Vagina (tissue), 2 donors: ENCODE measurements at regions not wholly inside any gene's neighbourhood (a gene's known extent, or its start where the extent isn't known, plus 50 kb on each side); places are given as distances from the start of the nearest gene placed in this dataset.
"Not testable (repeated sequence)": the region's sequence is repeated elsewhere in the genome, so short reads cannot be mapped to it uniquely, and the experiment has no call there.

Experiments used
- POLR2A ChIP-seq, 2 donors: fragments of 450-650 bp; IDR thresholded peaks; one replicate each; pipeline ENCODE4 v1.6.1; 2017; ENCODE audit warnings: antibody characterized with exemption in 2 of 2, mild to moderate bottlenecking in 2 of 2, moderate library complexity in 2 of 2
- POLR2AphosphoS5 ChIP-seq, 2 donors: sonication (generic); formaldehyde crosslinking; IDR thresholded peaks; one replicate each; pipeline ENCODE4 v1.9.0; 2017; ENCODE audit warnings: antibody characterized with exemption in 2 of 2, mild to moderate bottlenecking in 2 of 2, low read depth in 1 of 2; ENCODE audit not compliant: insufficient read depth in 1 of 2
- TF ChIP-seq, protein P1 (sequence below), 3 experiments: fragments of 450-650 bp in 2 of 3; fragments of 200-600 bp in 1 of 3; sonication (generic) in 1 of 3; IDR thresholded peaks; one replicate each; pipeline ENCODE4 v1.5.1; 2017 to 2019; ENCODE audit warnings: antibody characterized with exemption in 3 of 3, mild to moderate bottlenecking in 2 of 3, moderate library complexity in 2 of 3

DNA sequence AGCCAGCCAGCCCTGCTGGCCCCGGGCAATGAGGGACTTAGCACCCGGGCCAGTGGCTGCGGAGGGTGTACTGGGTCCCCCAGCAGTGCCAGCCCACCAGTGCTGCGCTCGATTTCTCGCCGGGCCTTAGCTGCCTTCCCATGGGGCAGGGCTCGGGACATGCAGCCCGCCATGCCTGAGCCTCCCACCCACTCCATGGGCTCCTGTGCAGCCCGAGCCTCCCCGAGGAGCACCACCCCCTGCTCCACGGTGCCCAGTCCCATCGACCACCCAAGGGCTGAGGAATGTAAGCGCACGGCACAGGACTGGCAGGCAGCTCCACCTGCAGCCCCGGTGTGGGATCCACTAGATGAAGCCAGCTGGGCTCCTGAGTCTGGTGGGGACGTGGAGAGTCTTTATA lies 72.5 kb upstream of the STARD13 start:
- TF ChIP-seq, protein P1, sequence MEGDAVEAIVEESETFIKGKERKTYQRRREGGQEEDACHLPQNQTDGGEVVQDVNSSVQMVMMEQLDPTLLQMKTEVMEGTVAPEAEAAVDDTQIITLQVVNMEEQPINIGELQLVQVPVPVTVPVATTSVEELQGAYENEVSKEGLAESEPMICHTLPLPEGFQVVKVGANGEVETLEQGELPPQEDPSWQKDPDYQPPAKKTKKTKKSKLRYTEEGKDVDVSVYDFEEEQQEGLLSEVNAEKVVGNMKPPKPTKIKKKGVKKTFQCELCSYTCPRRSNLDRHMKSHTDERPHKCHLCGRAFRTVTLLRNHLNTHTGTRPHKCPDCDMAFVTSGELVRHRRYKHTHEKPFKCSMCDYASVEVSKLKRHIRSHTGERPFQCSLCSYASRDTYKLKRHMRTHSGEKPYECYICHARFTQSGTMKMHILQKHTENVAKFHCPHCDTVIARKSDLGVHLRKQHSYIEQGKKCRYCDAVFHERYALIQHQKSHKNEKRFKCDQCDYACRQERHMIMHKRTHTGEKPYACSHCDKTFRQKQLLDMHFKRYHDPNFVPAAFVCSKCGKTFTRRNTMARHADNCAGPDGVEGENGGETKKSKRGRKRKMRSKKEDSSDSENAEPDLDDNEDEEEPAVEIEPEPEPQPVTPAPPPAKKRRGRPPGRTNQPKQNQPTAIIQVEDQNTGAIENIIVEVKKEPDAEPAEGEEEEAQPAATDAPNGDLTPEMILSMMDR (IDR thresholded peaks at IDR 0.05) = not testable (repeated sequence)
- not testable (repeated sequence) for TF ChIP-seq POLR2AphosphoS5 (IDR thresholded peaks at IDR 0.05; ENCODE audit: insufficient read depth in 1 of 2, low read depth in 1 of 2); POLR2A (IDR thresholded peaks at IDR 0.05)
